Vagina (tissue), 2 donors: ENCODE measurements at regions not wholly inside any gene's neighbourhood (a gene's known extent, or its start where the extent isn't known, plus 50 kb on each side); places are given as distances from the start of the nearest gene placed in this dataset.

ENCODE experiments used
- POLR2A ChIP-seq, 2 donors: fragments of 450-650 bp; IDR thresholded peaks; one replicate each; pipeline ENCODE4 v1.6.1; 2017; ENCODE audit warnings: antibody characterized with exemption in 2 of 2, mild to moderate bottlenecking in 2 of 2, moderate library complexity in 2 of 2
- POLR2AphosphoS5 ChIP-seq, 2 donors: sonication (generic); formaldehyde crosslinking; IDR thresholded peaks; one replicate each; pipeline ENCODE4 v1.9.0; 2017; ENCODE audit warnings: antibody characterized with exemption in 2 of 2, mild to moderate bottlenecking in 2 of 2, low read depth in 1 of 2; ENCODE audit not compliant: insufficient read depth in 1 of 2
- TF ChIP-seq, protein P1 (sequence below), 3 experiments: fragments of 450-650 bp in 2 of 3; fragments of 200-600 bp in 1 of 3; sonication (generic) in 1 of 3; IDR thresholded peaks; one replicate each; pipeline ENCODE4 v1.5.1; 2017 to 2019; ENCODE audit warnings: antibody characterized with exemption in 3 of 3, mild to moderate bottlenecking in 2 of 3, moderate library complexity in 2 of 3

DNA sequence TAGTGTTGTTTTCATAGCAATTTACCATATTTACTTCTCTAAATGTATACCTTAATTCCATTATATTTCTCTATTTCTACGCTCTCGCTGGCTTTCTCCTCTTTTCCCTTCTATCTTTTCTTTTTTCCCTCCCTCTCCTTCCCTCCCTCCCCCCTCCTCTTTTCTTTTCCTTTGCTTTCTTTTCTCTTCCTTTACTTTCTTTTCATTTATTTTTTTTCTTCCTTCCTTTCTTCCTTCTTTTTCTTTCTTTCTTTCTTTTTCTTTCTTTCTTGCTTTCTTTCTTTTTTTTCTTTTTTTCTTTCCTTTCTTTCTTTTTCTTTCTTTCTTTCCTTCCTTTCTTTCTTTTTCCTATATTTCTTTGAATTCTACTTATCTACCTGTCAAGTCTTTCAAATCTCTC is 533.0 kb upstream of the POT1 start:
- TF ChIP-seq, protein P1, sequence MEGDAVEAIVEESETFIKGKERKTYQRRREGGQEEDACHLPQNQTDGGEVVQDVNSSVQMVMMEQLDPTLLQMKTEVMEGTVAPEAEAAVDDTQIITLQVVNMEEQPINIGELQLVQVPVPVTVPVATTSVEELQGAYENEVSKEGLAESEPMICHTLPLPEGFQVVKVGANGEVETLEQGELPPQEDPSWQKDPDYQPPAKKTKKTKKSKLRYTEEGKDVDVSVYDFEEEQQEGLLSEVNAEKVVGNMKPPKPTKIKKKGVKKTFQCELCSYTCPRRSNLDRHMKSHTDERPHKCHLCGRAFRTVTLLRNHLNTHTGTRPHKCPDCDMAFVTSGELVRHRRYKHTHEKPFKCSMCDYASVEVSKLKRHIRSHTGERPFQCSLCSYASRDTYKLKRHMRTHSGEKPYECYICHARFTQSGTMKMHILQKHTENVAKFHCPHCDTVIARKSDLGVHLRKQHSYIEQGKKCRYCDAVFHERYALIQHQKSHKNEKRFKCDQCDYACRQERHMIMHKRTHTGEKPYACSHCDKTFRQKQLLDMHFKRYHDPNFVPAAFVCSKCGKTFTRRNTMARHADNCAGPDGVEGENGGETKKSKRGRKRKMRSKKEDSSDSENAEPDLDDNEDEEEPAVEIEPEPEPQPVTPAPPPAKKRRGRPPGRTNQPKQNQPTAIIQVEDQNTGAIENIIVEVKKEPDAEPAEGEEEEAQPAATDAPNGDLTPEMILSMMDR (IDR thresholded peaks at IDR 0.05), result no peak
- no peak for TF ChIP-seq POLR2AphosphoS5 (IDR thresholded peaks at IDR 0.05; ENCODE audit: insufficient read depth in 1 of 2, low read depth in 1 of 2)
- TF ChIP-seq POLR2A (IDR thresholded peaks at IDR 0.05), result no peak
